HG03460 (cell line): ENCODE measurements at regions not wholly inside any gene's neighbourhood (a gene's known extent, or its start where the extent isn't known, plus 50 kb on each side); places are given as distances from the start of the nearest gene placed in this dataset.

Source experiments
- ATAC-seq: cut with Tn5 transposase; IDR thresholded peaks from one replicate; pipeline ENCODE4 v1.9.1; 2021; ENCODE audit not compliant: unreplicated experiment

- no peak for ATAC-seq
Observed at GRCh38 chr12:28601570-28602058, 411.4 kb downstream of the CCDC91 start.

GRCh38 chr12:28602786-28603185, 412.5 kb downstream of the CCDC91 start:
- no peak for ATAC-seq

- no peak for ATAC-seq
Observed at GRCh38 chr12:28603239-28603638, 413.0 kb downstream of the CCDC91 start.

- ATAC-seq: no peak
Observed at GRCh38 chr12:28603801-28604200, 413.5 kb downstream of the CCDC91 start.

GRCh38 chr12:28604240-28604639, 414.0 kb downstream of the CCDC91 start:
- ATAC-seq: no peak

GRCh38 chr12:28606967-28607557, 416.8 kb downstream of the CCDC91 start:
- ATAC-seq: no peak

GRCh38 chr12:28610401-28611114, 420.3 kb downstream of the CCDC91 start:
- no peak for ATAC-seq

- ATAC-seq: no peak
Observed at GRCh38 chr12:28611115-28611435, 420.8 kb downstream of the CCDC91 start.

- no peak for ATAC-seq
Observed at GRCh38 chr12:28611449-28611848, 421.2 kb downstream of the CCDC91 start.

GRCh38 chr12:28618171-28618570, 427.9 kb downstream of the CCDC91 start:
- no peak for ATAC-seq

GRCh38 chr12:28618772-28619171, 428.5 kb downstream of the CCDC91 start:
- ATAC-seq: no peak

- no peak for ATAC-seq
Observed at GRCh38 chr12:28620281-28620680, 430.0 kb downstream of the CCDC91 start.

GRCh38 chr12:28622406-28622805, 432.1 kb downstream of the CCDC91 start:
- no peak for ATAC-seq

- ATAC-seq: no peak
Observed at GRCh38 chr12:28626504-28626903, 436.2 kb downstream of the CCDC91 start.

GRCh38 chr12:28629691-28630090, 439.4 kb downstream of the CCDC91 start:
- no peak for ATAC-seq

- ATAC-seq: no peak
Observed at GRCh38 chr12:28631831-28632230, 441.6 kb downstream of the CCDC91 start.

- no peak for ATAC-seq
Observed at GRCh38 chr12:28640519-28640918, 450.3 kb downstream of the CCDC91 start.

GRCh38 chr12:28645436-28645835, 455.2 kb downstream of the CCDC91 start:
- no peak for ATAC-seq

- no peak for ATAC-seq
Observed at GRCh38 chr12:28645891-28646290, 455.6 kb downstream of the CCDC91 start.

GRCh38 chr12:28650906-28651305, 460.6 kb downstream of the CCDC91 start:
- no peak for ATAC-seq

- ATAC-seq: no peak
Observed at GRCh38 chr12:28652239-28652638, 462.0 kb downstream of the CCDC91 start.

- no peak for ATAC-seq
Observed at GRCh38 chr12:28681980-28682379, 467.1 kb upstream of the FAR2 start.

- no peak for ATAC-seq
Observed at GRCh38 chr12:28683366-28683765, 465.7 kb upstream of the FAR2 start.
